Keratinocyte (primary cell): ENCODE measurements at regions not wholly inside any gene's neighbourhood (a gene's known extent, or its start where the extent isn't known, plus 50 kb on each side); places are given as distances from the start of the nearest gene placed in this dataset.

ENCODE experiments used
- DNase-seq: peaks from one replicate; pipeline ENCODE4 v3.0.0-alpha.2; 2011; ENCODE audit warnings: low read depth, missing footprints, low spot score
- FAIRE-seq: peaks from 2 replicates; lab custom pipeline; 2011; peaks lifted over from hg19 to GRCh38; lab: Jason Lieb, UNC
- H2AFZ ChIP-seq: 2 replicates; pipeline ENCODE4 v1.6.0; 2012; ENCODE audit warnings: low read length, control low read depth, inconsistent platforms; ENCODE audit not compliant: control insufficient read depth
- H3K27ac ChIP-seq: 2 replicates; pipeline ENCODE4 v1.5.1; 2011; ENCODE audit warnings: low read length; ENCODE audit not compliant: control insufficient read depth, insufficient read depth
- H3K27me3 ChIP-seq: 3 replicates; pipeline ENCODE4 v1.6.0; 2011; ENCODE audit warnings: low read length; ENCODE audit not compliant: control insufficient read depth, insufficient read depth; ENCODE audit errors: extremely low read depth
- H3K36me3 ChIP-seq, 2 experiments: 2 replicates in 1 of 2; 3 replicates in 1 of 2; pipeline ENCODE4 v1.5.1; 2011; ENCODE audit warnings: low read length in 2 of 2, mild to moderate bottlenecking in 1 of 2; ENCODE audit not compliant: control insufficient read depth in 2 of 2, insufficient read depth in 2 of 2; ENCODE audit errors: extremely low read depth in 1 of 2
- H3K4me1 ChIP-seq: 3 replicates; pipeline ENCODE4 v1.5.1; 2011; ENCODE audit warnings: low read length; ENCODE audit not compliant: control insufficient read depth, insufficient read depth; ENCODE audit errors: extremely low read depth
- H3K4me2 ChIP-seq: 3 replicates; pipeline ENCODE4 v1.6.0; 2011; ENCODE audit warnings: low read depth, low read length; ENCODE audit not compliant: control insufficient read depth, insufficient read depth; ENCODE audit errors: extremely low read depth
- H3K4me3 ChIP-seq, 3 experiments: fragments of 200-600 bp in 1 of 3; sonication (generic) in 1 of 3; 2 replicates in 2 of 3; 3 replicates in 1 of 3; pipeline ENCODE4 v1.5.1; 2011 to 2016; ENCODE audit warnings: low read length in 3 of 3, mild to moderate bottlenecking in 3 of 3, control low read depth in 2 of 3, inconsistent platforms in 1 of 3, low read depth in 1 of 3, mixed read lengths in 1 of 3, mixed run types in 1 of 3, moderate library complexity in 1 of 3; ENCODE audit not compliant: control insufficient read depth in 2 of 3, insufficient read depth in 2 of 3; ENCODE audit errors: extremely low read depth in 1 of 3
- H3K79me2 ChIP-seq: 2 replicates; pipeline ENCODE4 v1.6.0; 2012; ENCODE audit warnings: low read length; ENCODE audit not compliant: control insufficient read depth, insufficient read depth
- H3K9ac ChIP-seq: 3 replicates; pipeline ENCODE4 v1.6.0; 2011; ENCODE audit warnings: low read length; ENCODE audit not compliant: control insufficient read depth, insufficient read depth; ENCODE audit errors: extremely low read depth
- H3K9me1 ChIP-seq: 3 replicates; pipeline ENCODE4 v1.6.0; 2011; ENCODE audit warnings: low read length; ENCODE audit not compliant: control insufficient read depth, insufficient read depth; ENCODE audit errors: extremely low read depth
- H3K9me3 ChIP-seq: 2 replicates; pipeline ENCODE4 v1.5.1; 2012; ENCODE audit warnings: low read depth, low read length; ENCODE audit not compliant: control insufficient read depth
- H4K20me1 ChIP-seq: 3 replicates; pipeline ENCODE4 v1.6.0; 2011; ENCODE audit warnings: low read length; ENCODE audit not compliant: control insufficient read depth, insufficient read depth; ENCODE audit errors: extremely low read depth
- EZH2 ChIP-seq: IDR thresholded peaks from one replicate; pipeline ENCODE4 v1.6.1; 2012; ENCODE audit warnings: inconsistent platforms, mild to moderate bottlenecking, low read length, moderate library complexity
- dilution Hi-C: fragments of 300-500 bp; cut with MboI; formaldehyde crosslinking; loops from one replicate; pipeline ENCODE4 v1.7.0; 2020; ENCODE audit warnings: low sequenced_read_pairs; ENCODE audit not compliant: extremely low pct_ligation_motif_present
- TF ChIP-seq, protein P1 (sequence below), 3 experiments: IDR thresholded peaks in 1 of 3; conservative IDR thresholded peaks in 1 of 3; optimal IDR thresholded peaks in 1 of 3; 2 replicates in 2 of 3; 3 replicates in 1 of 3; pipeline versions ENCODE3 to v1.5.1; 2011; ENCODE audit warnings: low read length in 3 of 3, mild to moderate bottlenecking in 3 of 3, moderate library complexity in 2 of 3, control low read depth in 1 of 3, inconsistent platforms in 1 of 3; ENCODE audit not compliant: insufficient read depth in 2 of 3; ENCODE audit errors: extremely low read depth in 1 of 3

DNA sequence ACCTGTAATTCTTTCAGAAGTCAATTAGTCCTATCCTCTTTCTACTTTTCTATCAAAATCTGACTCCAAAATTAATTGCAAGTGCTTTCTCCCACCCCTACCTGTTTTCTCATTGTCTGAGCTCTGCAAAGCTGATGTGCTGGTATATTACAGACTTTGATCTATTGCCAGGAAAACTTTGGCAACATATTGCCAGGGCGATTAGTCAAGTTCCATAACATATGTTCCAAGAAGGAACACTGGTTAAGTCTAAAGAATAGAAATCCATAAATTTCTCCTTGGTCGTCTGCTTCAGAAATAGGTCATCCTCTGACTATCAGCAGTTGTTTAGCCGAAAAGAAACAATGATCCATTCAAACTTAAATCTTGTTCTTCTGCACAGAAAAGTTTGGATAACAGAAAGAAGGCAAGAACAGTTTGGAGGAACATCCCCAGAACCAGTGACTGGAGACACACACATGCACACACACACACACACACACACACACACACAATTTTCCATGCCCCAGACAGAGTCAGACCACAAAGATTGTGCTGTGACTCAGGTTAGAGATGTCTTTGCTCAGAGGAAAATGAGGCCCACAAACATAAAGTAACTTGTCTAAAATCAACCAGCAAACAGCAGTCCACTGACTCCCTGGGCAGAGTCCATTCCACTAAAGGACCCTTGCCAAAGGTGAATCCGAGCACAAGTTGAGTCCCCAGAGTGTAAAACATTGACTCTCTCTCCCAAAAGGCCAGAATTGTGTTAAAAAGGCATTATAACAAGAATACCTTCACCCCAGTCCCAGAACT lies 202.1 kb downstream of the DEPDC1B start:
- Histone ChIP-seq H3K9me3 (no peaks in the 10 kb centered on the region), H3K4me2 (no peak overlapping the region), H3K27me3 (no peaks in the 10 kb centered on the region), H2AFZ (no peak overlapping the region), H3K9ac (no peak overlapping the region), H3K9me1 (no peaks in the 10 kb centered on the region), H3K4me1 (peaks cover 12% of the 10 kb centered on the region), H3K36me3 (no peaks in the 10 kb centered on the region), H3K27ac (no peak overlapping the region), H3K79me2 (no peaks in the 10 kb centered on the region), H4K20me1 (no peaks in the 10 kb centered on the region), H3K4me3 (no peak overlapping the region)
- dilution Hi-C loops = no loop called here
- TF ChIP-seq, protein P1, sequence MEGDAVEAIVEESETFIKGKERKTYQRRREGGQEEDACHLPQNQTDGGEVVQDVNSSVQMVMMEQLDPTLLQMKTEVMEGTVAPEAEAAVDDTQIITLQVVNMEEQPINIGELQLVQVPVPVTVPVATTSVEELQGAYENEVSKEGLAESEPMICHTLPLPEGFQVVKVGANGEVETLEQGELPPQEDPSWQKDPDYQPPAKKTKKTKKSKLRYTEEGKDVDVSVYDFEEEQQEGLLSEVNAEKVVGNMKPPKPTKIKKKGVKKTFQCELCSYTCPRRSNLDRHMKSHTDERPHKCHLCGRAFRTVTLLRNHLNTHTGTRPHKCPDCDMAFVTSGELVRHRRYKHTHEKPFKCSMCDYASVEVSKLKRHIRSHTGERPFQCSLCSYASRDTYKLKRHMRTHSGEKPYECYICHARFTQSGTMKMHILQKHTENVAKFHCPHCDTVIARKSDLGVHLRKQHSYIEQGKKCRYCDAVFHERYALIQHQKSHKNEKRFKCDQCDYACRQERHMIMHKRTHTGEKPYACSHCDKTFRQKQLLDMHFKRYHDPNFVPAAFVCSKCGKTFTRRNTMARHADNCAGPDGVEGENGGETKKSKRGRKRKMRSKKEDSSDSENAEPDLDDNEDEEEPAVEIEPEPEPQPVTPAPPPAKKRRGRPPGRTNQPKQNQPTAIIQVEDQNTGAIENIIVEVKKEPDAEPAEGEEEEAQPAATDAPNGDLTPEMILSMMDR (optimal IDR thresholded peaks at IDR 0.05 in 1 of 3, IDR thresholded peaks at IDR 0.05 in 1 of 3, conservative IDR thresholded peaks at IDR 0.05 in 1 of 3; ENCODE audit: extremely low read depth in 1 of 3, insufficient read depth in 2 of 3, low read length in 3 of 3) = no peak
- no peak for TF ChIP-seq EZH2
- FAIRE-seq (no peak), DNase-seq (no peak)

DNA sequence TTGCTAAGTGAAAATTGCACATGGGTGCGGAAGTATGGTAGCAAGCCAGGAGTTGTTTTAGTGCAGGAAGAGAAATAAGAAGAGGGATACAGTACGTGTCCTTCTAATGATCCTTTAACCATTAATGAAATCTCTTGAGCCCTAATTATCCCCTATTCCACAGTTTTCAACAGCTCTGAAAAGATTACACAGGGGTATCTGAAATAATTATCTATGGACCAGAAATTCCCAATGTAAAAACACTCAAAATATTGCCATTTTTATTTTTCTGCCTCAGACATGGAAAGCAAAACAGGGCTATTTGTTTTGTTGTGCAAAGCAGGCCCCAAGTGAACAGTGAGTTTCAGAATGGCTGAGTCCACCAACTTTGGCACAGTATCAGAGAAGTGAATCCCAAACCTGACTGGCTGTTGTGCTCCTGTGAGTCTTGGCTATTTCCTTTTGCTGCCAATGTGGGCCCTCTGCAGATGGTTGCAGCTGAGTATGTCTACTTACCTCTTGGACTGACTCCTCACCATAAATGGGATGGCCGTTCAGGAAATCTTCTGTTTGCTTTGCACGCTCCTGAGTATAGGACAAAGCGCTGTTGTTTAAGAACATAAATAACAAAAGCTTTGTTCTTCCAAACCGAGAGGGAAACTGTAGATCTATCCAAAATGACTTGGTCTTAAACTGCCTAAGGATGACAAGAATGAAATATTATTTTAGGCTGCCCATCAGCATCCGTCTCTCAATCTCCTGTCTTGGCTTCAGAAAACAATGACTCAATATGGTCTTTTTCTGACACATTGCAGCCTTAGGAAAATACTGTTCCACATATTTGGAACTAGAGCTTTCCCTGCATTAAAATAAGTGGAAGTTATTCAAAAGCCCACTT lies 204.1 kb downstream of the DEPDC1B start:
- FAIRE-seq (no peak), DNase-seq (no peak)
- Histone ChIP-seq H4K20me1 (no peaks in the 10 kb centered on the region), H3K4me1 (peaks cover 15% of the 10 kb centered on the region), H3K36me3 (no peaks in the 10 kb centered on the region), H3K27ac (no peak overlapping the region), H3K4me3 (no peak overlapping the region), H2AFZ (no peak overlapping the region), H3K79me2 (no peaks in the 10 kb centered on the region), H3K9ac (no peak overlapping the region), H3K9me3 (no peaks in the 10 kb centered on the region), H3K4me2 (no peak overlapping the region), H3K9me1 (no peaks in the 10 kb centered on the region), H3K27me3 (no peaks in the 10 kb centered on the region)
- TF ChIP-seq, protein P1 (optimal IDR thresholded peaks at IDR 0.05 in 1 of 3, IDR thresholded peaks at IDR 0.05 in 1 of 3, conservative IDR thresholded peaks at IDR 0.05 in 1 of 3; ENCODE audit: extremely low read depth in 1 of 3, insufficient read depth in 2 of 3, low read length in 3 of 3) = no peak
- TF ChIP-seq EZH2 = no peak
- dilution Hi-C loops = no loop called here
